HL-60 (cell line): ENCODE measurements at regions not wholly inside any gene's neighbourhood (a gene's known extent, or its start where the extent isn't known, plus 50 kb on each side); places are given as distances from the start of the nearest gene placed in this dataset.

ENCODE experiments used
- DNase-seq, 2 experiments: peaks; one replicate each; pipeline ENCODE4 v3.0.0-alpha.2; 2010 to 2020; ENCODE audit warnings: low read depth in 1 of 2, low spot score in 1 of 2
- H3K27ac ChIP-seq: fragments of 250-450 bp; sonication (Bioruptor Pico); replicated peaks from 2 replicates; pipeline ENCODE4 v1.5.1; 2020; ENCODE audit warnings: mild to moderate bottlenecking, moderate library complexity
- H3K27me3 ChIP-seq: fragments of 250-450 bp; sonication (Bioruptor Pico); 2 replicates; pipeline ENCODE4 v1.5.1; 2021; ENCODE audit warnings: mild to moderate bottlenecking, moderate library complexity; ENCODE audit not compliant: insufficient read depth, poor library complexity, severe bottlenecking
- H3K4me3 ChIP-seq: replicated peaks from 2 replicates; pipeline ENCODE4 v1.5.1; 2011; ENCODE audit warnings: mild to moderate bottlenecking, control low read depth, low read length; ENCODE audit not compliant: insufficient read depth
- GABPA ChIP-seq: IDR thresholded peaks from 2 replicates; pipeline ENCODE4 v1.6.1; 2012; ENCODE audit warnings: low read depth
- POLR2AphosphoS5 ChIP-seq: IDR thresholded peaks from 2 replicates; pipeline ENCODE4 v1.6.1; 2012; ENCODE audit warnings: low read depth
- SPI1 ChIP-seq: IDR thresholded peaks from 2 replicates; pipeline ENCODE4 v1.6.1; 2012; ENCODE audit warnings: low read depth, mild to moderate bottlenecking, borderline replicate concordance
- TF ChIP-seq, protein P1 (sequence below): IDR thresholded peaks from one replicate; pipeline ENCODE4 v1.5.1; 2011; ENCODE audit warnings: low read length, control low read depth, inconsistent platforms; ENCODE audit not compliant: insufficient read depth
- TF ChIP-seq, protein P2 (sequence below): IDR thresholded peaks from 2 replicates; pipeline ENCODE4 v1.6.1; 2012; ENCODE audit warnings: low read depth; ENCODE audit not compliant: insufficient replicate concordance

DNA sequence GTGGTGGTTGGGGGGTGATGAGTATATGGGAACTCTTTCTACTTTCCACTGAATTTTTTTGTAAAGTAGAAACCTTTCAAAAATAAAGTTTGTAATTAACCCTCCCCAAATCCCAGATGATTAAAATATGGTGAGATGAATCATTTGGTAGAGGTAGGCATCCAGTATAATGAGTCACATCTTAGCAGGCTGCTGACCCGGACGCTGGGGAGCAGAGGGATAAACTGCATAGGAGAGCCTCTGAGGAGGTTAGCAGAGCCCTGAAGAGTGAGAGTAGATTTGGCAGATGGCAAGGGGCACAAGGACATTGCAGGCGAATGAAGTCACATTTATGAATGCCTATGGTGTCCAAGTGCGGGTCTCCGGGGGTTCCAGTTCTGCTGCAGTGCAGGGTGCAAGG is 293.8 kb downstream of the FGF9 start:
- Histone ChIP-seq H3K4me3 (no peak overlapping the region), H3K27me3 (no peaks in the 10 kb centered on the region), H3K27ac (no peak overlapping the region)
- TF ChIP-seq, protein P1, sequence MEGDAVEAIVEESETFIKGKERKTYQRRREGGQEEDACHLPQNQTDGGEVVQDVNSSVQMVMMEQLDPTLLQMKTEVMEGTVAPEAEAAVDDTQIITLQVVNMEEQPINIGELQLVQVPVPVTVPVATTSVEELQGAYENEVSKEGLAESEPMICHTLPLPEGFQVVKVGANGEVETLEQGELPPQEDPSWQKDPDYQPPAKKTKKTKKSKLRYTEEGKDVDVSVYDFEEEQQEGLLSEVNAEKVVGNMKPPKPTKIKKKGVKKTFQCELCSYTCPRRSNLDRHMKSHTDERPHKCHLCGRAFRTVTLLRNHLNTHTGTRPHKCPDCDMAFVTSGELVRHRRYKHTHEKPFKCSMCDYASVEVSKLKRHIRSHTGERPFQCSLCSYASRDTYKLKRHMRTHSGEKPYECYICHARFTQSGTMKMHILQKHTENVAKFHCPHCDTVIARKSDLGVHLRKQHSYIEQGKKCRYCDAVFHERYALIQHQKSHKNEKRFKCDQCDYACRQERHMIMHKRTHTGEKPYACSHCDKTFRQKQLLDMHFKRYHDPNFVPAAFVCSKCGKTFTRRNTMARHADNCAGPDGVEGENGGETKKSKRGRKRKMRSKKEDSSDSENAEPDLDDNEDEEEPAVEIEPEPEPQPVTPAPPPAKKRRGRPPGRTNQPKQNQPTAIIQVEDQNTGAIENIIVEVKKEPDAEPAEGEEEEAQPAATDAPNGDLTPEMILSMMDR, result no peak
- TF ChIP-seq SPI1 (no peak), POLR2AphosphoS5 (no peak), GABPA (no peak)
- TF ChIP-seq, protein P2, sequence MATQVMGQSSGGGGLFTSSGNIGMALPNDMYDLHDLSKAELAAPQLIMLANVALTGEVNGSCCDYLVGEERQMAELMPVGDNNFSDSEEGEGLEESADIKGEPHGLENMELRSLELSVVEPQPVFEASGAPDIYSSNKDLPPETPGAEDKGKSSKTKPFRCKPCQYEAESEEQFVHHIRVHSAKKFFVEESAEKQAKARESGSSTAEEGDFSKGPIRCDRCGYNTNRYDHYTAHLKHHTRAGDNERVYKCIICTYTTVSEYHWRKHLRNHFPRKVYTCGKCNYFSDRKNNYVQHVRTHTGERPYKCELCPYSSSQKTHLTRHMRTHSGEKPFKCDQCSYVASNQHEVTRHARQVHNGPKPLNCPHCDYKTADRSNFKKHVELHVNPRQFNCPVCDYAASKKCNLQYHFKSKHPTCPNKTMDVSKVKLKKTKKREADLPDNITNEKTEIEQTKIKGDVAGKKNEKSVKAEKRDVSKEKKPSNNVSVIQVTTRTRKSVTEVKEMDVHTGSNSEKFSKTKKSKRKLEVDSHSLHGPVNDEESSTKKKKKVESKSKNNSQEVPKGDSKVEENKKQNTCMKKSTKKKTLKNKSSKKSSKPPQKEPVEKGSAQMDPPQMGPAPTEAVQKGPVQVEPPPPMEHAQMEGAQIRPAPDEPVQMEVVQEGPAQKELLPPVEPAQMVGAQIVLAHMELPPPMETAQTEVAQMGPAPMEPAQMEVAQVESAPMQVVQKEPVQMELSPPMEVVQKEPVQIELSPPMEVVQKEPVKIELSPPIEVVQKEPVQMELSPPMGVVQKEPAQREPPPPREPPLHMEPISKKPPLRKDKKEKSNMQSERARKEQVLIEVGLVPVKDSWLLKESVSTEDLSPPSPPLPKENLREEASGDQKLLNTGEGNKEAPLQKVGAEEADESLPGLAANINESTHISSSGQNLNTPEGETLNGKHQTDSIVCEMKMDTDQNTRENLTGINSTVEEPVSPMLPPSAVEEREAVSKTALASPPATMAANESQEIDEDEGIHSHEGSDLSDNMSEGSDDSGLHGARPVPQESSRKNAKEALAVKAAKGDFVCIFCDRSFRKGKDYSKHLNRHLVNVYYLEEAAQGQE, result no peak
- no peak for DNase-seq

DNA sequence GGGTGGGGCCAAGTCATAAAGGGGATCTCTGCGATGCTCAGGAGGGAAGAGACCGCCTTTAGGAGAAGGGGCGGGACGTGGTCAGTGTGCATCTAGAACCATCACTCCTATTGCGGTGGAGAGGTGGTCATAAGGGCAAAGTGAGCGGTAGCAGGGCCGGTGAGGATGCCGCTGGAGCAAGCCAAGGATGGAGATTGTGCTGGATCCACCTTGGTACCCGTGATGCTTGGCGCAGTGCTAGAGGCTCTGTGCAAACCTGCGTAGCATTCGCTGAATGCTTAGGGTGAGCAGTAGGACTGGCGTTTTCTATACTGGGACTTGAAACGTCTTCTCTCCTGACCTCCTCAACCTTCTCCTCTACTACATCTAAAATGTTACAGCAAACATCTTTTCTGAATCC is 294.2 kb downstream of the FGF9 start:
- Histone ChIP-seq H3K4me3 (no peak overlapping the region), H3K27ac (no peak overlapping the region), H3K27me3 (no peaks in the 10 kb centered on the region)
- no peak for TF ChIP-seq POLR2AphosphoS5
- TF ChIP-seq, protein P2, result no peak
- no peak for TF ChIP-seq SPI1
- TF ChIP-seq, protein P1, result no peak
- TF ChIP-seq GABPA, result no peak
- no peak for DNase-seq

DNA sequence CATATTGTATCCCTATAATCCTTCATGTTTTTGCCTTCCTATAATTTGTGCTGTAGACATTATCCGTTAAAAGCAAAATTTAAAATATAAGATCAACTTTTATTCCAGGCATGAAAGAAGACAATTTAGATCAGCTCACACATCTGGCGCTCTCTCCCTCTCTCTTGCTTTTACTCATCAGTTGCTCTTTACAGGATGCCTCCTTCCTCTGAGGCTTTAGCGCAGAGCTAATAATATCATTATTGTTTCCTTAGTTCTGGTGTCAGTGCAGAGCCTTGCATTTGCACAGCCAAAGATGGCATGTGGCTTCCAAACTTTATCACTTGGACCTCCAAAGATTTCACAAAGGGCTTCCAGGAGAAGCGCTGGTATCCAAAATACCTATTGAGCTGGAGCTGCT is 295.1 kb downstream of the FGF9 start:
- Histone ChIP-seq H3K27me3 (no peaks in the 10 kb centered on the region), H3K27ac (no peak overlapping the region), H3K4me3 (no peak overlapping the region)
- no peak for TF ChIP-seq GABPA
- TF ChIP-seq, protein P2, result no peak
- no peak for TF ChIP-seq POLR2AphosphoS5
- no peak for TF ChIP-seq SPI1
- TF ChIP-seq, protein P1, result no peak
- no peak for DNase-seq
